ENCODE measurements at regions not wholly inside any gene's neighbourhood (a gene's known extent, or its start where the extent isn't known, plus 50 kb on each side); places are given as distances from the start of the nearest gene placed in this dataset.

GRCh38 chr20:48390981-48391380 lies 436.8 kb downstream of the PREX1 start:
- TF ChIP-seq CTCF (IDR thresholded peaks at IDR 0.05; ENCODE audit: borderline replicate concordance, extremely low read depth, low read length, poor library complexity, severe bottlenecking) (no peak), EZH2 (IDR thresholded peaks at IDR 0.05; ENCODE audit: borderline replicate concordance, low read depth, low read length, severe bottlenecking) (no peak)
